ENCODE measurements at regions not wholly inside any gene's neighbourhood (a gene's known extent, or its start where the extent isn't known, plus 50 kb on each side); places are given as distances from the start of the nearest gene placed in this dataset.
"Not testable (repeated sequence)": the region's sequence is repeated elsewhere in the genome, so short reads cannot be mapped to it uniquely, and the experiment has no call there.

DNA sequence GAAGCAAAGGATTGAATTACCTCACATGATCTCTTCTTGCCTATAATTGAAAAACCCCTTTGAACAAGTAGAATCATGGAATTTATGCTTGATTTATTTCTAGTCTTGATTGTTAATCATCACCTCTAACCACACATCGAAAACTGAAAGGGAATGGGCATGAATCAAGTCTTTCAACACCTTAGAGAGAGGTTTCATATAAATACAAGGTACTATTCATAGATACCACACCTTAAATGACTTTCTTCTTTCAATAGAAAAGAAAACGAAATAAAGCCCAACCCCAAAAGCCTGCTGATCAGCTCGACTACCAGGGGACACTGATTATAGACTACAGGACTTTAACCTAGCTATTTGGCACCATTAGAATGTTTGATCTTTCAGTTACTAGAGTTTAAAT lies 128.6 kb upstream of the PTPRZ1 start:
- no peak for FAIRE-seq

DNA sequence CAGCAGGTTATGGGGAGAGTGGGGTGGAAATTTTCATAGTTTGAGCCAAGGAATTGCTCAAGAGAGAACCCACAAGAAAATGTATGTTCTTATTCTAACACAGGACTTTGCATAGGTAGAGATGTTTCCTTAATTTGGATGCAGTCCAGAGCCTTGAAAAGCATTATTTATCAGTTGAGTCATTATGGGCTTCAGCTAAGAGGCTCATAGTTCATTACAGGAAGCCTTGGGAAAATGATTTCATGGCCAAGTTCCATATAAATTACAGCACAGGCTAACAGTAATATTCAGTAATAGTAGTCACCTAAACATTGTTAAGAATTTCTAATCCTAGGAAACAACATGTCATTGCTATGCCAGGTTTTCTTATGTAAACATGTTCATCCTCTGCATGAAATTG lies 131.1 kb upstream of the PTPRZ1 start:
- no peak for FAIRE-seq

DNA sequence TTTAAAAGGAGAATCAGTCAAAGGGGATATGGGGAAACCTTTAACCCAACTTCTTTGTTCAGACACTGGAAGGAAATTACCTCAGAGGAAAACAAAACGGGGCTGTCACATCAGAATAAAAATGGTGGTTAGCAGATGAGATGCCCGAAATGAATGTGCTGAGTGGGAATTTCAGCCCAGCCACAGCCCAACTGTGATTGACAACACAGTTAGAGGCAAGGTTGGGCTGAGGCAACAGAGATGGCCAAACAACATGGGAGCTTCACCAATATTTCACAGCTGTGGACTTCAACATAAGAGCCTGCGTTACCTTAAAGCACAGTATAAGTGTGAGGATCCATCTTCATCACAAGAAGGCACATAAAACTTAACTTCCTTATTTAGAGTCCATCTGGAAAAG lies 133.5 kb upstream of the PTPRZ1 start:
- no peak for FAIRE-seq

DNA sequence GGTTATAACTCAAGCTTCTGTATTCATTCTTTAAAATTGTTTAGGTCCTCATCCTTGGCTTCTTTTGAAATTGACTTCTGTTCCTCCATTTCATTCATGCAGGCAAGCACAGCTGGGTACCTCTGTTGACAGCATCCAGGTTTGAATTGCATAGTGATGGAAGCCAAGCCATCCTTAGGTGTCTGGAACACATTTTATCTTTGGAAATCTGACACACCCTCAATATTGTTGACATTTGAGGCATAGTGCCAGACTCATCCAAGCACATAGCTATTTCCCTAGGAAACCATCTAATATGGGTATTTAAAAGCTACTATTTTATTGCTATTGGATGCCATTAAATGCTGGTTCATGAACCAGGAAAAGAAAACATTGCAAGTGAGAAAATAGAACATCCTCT lies 142.1 kb upstream of the PTPRZ1 start:
- FAIRE-seq = no peak

DNA sequence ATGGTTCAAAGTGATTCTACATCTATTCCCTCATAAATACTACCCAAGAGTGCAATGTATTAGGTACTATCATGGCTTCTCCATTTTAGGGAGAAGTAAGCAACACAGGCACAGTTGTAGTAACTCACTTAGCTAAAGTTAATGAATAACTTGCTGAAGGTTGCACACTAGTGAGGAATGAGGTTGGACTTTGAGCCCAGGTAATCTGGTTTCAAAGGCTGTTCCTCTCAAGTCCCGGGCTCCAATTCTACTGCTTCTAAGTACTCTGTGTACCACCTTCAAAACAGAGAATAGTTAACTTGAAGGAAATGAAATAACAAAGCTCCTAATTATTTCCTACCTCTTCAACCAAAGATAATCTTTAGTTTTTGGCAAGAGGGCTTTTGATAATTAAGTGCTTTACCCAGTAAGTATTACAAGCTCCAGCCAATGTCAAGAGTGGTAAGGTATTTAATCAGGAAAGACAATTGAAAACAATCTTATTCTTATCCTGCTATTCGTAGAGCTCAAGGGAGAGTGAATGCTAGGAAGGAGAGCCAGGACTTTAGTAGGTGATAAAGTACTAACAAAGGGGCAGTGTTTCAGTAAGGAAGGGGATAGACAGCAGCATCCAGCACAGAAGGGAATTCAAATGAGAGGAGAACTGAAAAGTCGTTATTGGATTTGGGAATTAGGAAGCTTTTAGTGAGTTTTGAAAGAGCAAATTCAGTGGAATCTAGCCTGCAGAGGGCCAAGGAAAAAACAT lies 158.2 kb upstream of the PTPRZ1 start:
- no peak for FAIRE-seq

DNA sequence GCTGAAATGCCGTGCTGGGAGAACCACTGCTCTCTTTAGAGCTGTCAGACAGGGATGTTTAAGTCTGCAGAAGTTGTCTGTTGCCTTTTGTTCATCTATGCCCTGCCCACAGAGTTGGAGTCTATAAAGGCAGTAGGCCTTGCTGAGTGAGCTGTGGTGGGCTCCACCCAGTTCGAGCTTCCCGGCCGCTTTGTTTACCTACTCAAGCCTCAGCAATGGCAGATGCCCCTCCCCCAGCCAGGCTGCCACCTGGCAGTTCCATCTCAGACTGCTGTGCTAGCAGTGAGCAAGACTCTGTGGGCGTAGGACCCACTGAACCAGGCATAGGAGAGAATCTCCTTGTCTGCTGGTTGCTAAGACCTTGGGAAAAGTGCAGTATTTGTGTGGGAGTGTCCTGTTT lies 160.0 kb upstream of the PTPRZ1 start:
- not testable (repeated sequence) for FAIRE-seq

DNA sequence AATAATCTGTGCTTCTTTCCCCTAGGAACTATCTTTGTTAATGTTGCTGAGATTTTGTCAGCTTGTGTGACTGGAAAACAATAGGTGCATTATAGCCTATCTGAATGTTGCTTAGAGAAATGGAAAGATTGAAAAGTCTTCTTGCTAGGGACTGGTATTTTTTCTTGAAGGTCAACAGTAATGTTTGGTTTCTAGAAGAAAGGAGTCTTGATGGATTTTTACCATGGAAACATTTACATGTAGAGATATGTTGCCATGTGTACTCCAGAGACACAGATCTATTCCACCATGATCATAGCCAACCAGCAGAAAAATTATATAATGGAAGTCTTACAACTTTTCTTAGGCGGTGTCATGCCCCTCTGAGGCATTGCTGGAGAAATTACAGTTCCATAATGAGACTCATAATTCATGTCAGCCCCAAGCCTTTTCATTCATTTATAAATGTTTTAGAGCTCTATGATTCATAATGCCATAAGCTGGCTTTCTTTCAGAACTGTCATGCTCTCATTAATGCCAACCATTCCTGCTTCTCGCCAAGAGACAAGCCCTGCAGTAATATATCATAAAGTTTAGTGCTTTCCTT lies 175.1 kb upstream of the PTPRZ1 start:
- no peak for FAIRE-seq

DNA sequence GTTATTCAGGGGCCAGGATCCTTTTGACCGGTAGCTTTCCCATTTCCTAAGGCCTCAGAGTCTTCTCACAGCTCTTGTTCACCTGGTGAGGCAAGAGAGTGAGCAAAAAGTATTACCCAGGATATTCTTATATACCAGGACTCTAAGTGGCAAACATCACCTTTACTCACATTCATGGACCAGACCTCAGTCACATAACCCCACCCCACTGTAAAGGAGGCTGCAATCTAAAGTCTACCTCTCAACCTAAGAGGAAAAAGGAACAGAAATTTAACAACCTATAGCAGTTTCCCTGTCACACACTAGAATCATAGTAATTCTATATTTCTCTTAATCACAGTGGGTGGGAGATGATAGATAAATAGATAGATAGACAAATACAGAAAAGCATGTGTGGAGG lies 176.0 kb upstream of the PTPRZ1 start:
- no peak for FAIRE-seq

DNA sequence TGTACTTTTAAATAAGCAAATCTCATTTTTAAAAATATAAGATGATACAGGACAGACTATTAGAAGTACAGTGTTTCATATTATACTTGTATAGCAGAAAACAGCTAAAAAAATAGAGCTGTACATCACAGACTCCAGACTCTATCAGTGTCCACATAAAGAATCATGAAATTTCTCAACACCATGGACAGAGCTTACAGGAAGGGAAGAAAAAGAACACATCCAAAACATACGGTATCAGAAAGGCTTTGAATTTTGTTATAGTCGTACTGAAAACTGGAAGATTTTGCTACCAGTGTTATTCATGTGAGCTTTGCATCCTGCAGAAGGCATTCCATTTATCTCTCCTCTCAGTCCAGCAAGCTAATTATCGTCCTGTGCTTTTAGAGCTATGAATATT lies 183.2 kb upstream of the PTPRZ1 start:
- no peak for FAIRE-seq

DNA sequence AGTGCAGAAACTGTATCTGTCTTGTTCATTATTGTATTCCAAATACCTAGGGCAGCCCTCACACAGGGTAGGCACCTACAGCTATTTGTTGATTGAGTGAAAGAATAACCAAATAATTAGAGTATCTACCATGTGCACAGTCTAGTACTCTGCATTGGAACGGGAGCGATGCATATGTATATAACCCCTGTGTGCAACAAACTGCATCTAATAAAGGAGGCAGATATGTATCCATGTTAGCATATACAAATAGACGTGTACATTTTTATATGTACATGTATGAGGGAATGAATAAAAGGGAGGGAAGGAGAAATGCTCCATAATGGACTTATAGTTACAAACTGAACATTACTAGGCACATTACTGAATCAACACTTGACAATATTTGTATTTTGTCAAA lies 191.3 kb upstream of the PTPRZ1 start:
- no peak for FAIRE-seq

DNA sequence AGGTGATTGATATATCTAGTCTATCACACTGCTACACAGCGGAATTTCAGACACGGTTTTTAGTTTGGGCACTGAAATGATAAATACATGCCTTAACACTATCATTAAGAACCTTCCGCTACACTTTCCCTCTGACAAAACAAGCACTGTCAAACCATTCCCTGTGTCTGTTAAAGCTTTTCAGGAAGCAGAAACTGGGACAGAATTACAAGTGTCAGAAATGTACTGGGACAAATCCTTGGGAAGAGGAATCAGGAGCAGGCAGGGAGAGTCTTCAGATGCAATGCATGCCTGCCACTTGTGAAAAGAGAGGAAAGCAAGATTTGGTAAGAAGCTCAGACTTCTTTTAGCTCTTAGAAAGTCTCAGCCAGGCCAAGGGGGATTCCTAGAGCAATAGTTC lies 196.8 kb upstream of the PTPRZ1 start:
- no peak for FAIRE-seq

DNA sequence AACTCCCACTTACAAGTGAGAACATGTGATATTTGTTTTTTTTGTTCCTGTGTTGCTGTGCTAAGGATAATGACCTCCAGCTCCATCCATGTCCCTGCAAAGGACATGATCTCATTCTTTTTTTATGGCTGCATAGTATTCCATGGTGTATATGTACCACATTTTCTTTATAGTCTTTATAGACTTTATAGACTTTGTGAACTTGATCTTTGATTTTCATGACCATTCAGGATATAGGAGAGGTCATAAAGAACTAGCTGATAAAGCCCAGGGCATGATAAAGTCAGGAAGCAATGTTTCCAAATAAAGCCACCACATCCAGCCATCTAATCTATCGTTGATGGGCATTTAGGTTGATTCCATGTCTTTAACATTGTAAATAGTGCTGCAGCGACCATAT lies 198.5 kb upstream of the PTPRZ1 start:
- FAIRE-seq = not testable (repeated sequence)

DNA sequence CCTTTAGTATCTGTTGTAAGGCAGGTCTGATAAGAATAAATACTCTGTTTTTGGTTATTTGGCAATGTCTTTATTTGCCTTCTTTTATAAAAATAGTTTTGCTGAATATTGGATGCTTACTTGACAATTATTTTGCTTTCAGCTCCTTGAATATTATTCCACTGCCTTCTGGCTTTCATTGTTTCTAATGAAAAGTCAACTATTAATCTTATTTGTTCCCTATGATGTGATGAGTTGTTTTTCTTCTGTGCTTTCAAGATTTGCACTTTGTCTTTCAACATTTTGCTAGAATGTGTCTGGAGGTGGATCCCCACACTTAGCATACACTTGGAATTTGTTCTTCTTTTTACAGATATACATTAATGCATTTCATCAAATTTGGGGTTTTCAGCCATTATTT lies 203.8 kb upstream of the PTPRZ1 start:
- FAIRE-seq = no peak

DNA sequence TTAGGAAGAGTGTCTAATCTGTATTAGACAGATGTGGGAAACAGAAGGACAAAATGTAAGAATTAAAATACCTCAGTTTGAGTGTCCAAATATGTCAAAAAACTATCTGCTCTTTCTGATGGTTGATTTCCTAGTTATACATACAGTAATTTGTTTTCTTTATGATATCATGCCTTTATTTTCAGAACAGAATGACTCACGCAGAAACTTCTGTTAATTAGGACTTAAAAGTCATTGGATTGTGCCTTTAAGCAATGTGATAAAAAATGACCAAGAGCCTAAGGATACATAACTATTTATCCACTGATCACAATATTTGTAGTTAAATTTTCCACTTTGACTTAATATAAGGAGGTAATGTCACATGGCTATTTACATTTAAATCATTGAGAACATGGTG lies 206.7 kb upstream of the PTPRZ1 start:
- FAIRE-seq = no peak

DNA sequence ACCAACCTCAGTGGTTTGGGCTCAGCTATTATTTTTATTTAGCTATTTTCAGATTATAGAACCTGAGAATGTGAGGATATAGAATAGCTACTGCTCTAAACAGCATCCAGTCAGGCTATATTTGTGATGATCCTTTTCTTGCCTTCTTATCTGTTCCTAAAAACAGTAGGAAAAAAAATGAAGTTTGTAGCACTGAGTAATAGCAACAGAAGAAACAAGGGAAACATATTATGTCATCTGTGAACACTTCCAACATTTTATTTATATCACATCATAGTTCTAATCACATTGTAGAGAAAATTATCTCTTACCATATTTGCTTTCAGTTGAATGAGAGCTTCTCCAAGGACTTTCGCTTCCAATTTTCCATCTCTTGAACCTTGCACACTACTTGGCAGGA lies 229.6 kb upstream of the PTPRZ1 start:
- no peak for FAIRE-seq

DNA sequence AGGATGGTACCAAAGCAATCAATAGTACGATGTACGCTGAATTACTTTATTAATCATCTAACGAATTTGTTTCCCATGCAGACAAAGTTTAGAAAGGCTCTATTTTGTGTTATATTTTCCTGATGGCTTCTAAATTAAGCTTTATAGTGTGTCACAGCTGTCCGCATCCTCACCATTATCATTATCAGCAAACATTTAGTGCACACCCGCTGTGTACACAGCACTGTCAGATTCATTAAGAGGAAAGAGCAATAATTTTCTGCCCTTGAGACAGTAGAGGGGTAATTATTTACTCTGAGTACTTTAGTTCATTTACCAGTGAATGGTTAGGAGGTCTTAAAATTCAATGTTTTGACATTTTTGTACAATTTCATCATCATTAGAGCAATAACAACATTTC lies 233.3 kb upstream of the PTPRZ1 start:
- FAIRE-seq = no peak

DNA sequence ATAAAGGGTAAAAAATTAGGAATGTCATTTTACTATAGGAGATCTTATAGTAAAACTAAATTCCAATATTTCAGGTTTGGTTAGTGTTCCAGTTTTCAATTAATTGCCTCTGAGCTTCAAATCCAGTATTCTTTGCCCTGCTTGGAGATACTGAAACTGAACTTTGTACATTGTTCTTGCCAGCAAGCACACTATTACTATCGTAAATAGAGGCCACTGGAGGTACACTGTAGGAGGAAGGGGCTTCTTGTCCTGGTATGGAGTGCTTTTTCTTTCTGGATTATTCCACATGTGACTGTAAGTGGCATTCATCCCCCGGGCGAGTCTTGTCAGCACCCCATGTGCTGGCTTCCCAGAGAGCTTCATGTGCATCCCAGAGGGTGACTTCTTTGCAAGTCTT lies 234.7 kb upstream of the PTPRZ1 start:
- FAIRE-seq = no peak

DNA sequence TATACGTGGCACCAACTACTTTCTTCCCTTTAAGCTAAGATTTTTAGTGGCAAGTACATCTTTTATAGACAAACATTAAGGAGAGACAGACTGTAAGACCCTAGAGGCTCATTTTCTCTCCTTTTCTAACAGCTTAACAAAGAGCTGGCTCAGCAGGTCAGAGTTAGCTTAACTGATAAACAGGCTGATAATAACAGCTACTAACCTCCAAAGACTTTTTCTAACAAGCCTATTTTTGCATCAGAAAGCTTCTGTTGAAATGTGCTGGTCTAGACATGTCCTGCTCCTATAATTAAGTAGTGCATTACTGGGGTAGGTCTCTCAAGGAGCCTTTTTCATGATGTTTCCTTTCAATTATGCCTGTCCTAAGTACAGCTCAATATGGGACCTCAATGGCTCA lies 238.2 kb upstream of the FAM3C start:
- no peak for FAIRE-seq

DNA sequence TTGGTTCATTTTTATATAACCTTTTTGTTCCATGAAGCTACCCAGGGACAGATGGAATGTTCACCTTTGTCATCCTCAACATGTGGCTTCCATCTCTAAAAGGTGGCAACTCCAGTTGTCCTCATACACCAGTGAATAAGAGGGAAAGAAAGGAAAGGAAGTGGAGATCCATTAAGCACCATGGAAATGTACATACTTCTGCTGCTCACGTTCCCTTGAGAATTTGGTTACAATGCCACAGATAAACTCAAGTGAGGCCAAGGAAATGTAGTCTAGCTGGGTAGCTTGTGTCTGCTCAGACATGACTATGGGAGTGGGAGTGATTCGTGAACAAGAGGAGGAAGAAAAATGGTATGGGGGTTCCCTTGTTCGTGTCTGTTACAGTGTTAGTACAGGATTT lies 237.1 kb upstream of the FAM3C start:
- no peak for FAIRE-seq

DNA sequence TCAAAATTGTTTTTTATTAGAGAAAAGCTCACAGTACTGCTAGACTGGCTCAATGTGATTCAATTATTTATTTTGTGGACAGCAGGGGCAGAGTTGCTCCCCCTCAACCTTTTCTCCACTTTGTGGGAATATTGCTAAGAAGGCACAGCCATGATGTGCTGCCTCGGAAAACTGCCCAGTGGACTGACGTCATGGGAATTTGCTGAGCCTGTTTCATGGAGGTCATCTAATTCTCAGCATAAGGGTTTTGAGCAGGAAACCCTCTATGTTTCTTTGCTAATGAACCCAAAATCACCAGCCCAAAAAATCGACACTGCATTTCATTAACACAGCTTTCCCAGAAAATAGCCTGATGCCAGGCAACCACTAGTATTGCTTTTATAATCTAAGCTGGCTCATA lies 228.8 kb upstream of the FAM3C start:
- FAIRE-seq = no peak

DNA sequence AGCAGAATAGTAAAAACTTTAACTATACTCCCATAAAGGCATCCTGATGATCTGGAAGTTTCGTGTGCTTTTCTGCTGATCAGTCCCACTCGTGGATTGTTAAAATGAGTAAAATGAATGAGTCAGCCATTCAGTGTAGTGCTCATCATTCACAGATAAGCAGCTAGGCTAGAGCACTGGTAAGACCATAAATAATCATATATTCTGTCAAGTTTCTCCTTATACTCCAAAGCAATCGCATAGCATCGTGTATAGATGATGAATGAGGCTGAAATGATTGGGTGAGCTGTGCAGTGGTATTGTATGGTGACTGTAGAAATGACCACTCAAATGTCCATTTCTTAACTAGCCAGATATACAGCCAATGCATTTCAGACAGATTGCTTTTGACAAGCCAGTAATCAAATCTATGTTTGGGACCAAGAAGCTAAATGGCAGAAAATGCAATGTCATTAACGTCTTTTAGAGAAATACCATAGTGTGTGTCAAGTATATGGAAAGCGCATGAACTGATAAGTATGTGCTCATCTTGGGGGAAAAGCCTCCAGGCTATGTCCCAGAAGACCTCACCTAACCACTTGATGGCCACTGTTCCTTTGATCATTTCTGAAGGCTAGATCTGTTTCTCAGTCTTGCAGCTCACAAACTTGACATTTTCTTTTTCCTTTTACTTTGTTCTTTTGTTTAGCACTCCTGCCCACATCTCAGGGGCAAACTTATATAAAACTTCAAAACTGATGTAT lies 227.2 kb upstream of the FAM3C start:
- no peak for FAIRE-seq

DNA sequence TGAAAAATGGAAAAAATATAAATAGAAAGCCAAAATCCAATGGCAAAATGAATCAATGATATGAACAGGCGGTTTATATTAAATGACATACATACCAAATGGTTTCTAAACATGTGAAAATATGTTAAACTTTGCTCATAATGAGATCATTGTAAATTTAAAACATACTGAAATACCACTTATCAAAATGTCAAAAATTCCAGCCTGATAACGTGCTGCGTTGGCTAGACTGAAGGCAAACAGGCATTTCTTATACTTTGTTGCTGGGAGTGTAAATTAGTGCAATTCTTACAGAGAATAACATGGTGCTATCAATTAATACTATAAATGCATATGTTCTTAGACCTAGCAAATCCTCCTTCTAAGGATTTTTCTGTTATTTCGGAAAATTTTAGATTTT lies 225.8 kb upstream of the FAM3C start:
- no peak for FAIRE-seq

DNA sequence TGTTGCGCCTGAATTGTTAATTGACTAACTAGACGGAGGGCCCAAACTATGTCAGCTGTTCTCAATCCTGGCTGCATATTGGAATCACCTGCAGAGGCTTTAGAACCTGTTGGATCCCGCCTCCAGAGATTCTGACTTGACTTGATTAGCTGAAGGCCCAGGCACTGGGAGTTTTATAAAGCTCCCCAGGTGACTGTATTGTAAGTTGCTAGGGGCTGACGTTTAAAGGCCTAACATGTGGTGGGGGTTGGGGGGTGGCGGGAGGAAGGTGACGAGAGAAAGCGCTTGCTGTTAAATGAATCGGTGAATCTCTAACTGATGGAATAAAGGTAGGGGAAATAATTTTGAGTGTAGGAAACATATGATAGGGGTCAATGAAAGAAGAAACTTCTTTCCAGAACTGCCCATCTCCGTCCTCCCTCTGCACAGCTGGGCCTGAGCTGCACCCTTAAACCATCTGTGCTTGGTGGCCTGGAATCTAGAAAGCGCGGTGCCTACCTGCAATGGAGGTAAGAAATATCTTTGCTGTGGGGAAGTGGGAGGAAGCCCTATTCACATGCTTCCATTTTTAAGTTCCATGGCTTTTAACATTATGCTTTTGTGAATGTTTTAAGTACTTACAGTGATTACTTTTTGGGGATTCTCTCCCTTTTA lies 225.0 kb upstream of the FAM3C start:
- no peak for FAIRE-seq

DNA sequence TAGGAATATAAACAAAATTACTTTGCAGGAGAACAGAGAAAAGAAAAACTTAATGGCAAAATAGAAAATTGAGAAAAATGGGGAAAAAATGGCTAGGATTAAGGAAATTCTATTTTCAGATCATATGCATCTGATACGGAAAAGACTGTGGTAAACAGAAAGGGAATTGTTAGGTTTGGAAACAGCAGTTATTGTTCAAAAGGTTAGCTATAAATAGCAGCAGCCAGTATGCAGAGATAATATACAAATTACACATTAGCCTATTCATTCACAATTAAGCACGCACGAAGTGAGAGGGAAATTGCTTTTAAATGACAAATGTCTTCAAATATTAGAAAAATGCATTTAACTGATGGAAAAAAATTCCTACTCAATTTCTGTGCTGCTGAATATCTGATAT lies 224.1 kb upstream of the FAM3C start:
- no peak for FAIRE-seq

Measured in endometrium (tissue), 2 donors.